H7 (cell line): ENCODE measurements at regions not wholly inside any gene's neighbourhood (a gene's known extent, or its start where the extent isn't known, plus 50 kb on each side); places are given as distances from the start of the nearest gene placed in this dataset.
A peak's percentile ranks its signal among the peaks of the same experiment; 100 is the strongest.

Experiments
- DNase-seq: peaks from one replicate; pipeline ENCODE4 v3.0.0; 2012
- H3K27me3 ChIP-seq: 2 replicates; pipeline ENCODE4 v1.6.0; 2011; ENCODE audit warnings: mild to moderate bottlenecking, low read length; ENCODE audit not compliant: control insufficient read depth, insufficient read depth
- H3K36me3 ChIP-seq: replicated peaks from 2 replicates; pipeline ENCODE4 v1.5.1; 2011; ENCODE audit warnings: low read length; ENCODE audit not compliant: control insufficient read depth, insufficient read depth
- H3K4me3 ChIP-seq: 2 replicates; pipeline ENCODE4 v1.5.1; 2011; ENCODE audit warnings: low read depth, mild to moderate bottlenecking, control low read depth, low read length, moderate library complexity; ENCODE audit not compliant: insufficient read depth

GRCh38 chr7:11895337-11895736, 63.3 kb upstream of the THSD7A start:
- no peak overlapping the region for H3K4me3 ChIP-seq
- H3K27me3 ChIP-seq, result no peaks in the 10 kb centered on the region
- H3K36me3 ChIP-seq, result no peaks in the 10 kb centered on the region
- DNase-seq, result no peak

DNA sequence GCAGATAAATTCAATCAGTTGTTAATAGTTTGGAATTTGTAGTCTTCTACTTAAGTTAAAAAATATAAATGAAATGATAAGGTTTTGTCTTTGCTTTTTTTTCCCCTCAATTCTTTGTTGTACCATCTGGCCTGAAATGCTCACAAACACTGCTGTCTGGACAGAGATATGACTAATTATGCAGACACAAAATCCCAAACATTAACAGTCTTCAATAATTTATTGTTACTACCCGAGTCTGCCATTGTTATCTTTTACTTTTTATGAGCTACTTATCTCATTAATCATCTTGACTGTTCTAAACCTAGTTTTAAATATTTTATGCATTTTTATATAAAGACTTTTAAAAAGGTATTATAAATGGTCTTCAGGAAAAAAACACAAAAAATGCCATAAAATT, 64.7 kb upstream of the THSD7A start:
- no peaks in the 10 kb centered on the region for H3K27me3 ChIP-seq
- no peaks in the 10 kb centered on the region for H3K36me3 ChIP-seq
- DNase-seq, result no peak
- H3K4me3 ChIP-seq, result no peak overlapping the region

DNA sequence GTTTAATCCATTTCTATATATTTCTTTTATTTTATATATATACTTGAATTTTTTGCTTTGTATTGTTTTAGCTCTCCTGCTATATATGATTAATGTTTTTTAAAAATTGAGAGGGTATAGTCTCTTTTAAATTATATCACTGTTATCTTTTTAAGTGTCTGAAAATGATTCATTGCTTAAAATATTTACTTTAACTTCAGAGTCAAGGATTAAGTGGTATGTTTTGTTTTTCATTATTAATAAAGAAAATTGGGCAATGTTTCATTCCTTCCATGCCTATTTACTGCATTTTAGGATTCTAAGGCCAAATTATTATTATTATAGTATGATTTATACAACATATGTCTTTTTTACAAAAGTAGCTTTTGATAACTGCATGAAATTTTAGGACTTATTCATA, 67.2 kb upstream of the THSD7A start:
- H3K27me3 ChIP-seq, result no peaks in the 10 kb centered on the region
- H3K36me3 ChIP-seq, result no peaks in the 10 kb centered on the region
- DNase-seq, result no peak
- no peak overlapping the region for H3K4me3 ChIP-seq

DNA sequence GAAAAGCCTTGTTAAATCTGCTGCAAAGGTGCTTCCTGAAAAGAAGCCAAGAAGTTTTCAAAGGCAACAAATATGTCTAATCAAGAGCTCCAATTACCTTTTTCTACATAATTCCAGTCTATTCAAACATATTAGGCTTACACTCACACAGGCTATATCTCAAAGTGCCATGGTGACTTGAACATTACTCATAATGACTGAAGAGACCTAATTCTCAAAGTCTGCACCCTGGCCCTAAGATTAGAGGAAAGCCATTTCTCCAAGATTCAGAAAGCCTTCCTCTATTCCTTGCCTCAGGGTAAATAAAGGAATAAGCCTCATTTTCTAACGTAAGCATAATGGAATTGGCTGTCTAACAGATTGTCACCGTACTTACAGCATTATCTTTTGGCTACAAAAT, 78.3 kb upstream of the THSD7A start:
- Histone ChIP-seq H3K27me3 (no peaks in the 10 kb centered on the region), H3K36me3 (no peaks in the 10 kb centered on the region), H3K4me3 (no peak overlapping the region)
- DNase-seq, result no peak

GRCh38 chr7:11911900-11912299, 79.9 kb upstream of the THSD7A start:
- no peaks in the 10 kb centered on the region for H3K36me3 ChIP-seq
- DNase-seq, result peak; percentile 2
- no peak overlapping the region for H3K4me3 ChIP-seq
- H3K27me3 ChIP-seq, result no peaks in the 10 kb centered on the region

DNA sequence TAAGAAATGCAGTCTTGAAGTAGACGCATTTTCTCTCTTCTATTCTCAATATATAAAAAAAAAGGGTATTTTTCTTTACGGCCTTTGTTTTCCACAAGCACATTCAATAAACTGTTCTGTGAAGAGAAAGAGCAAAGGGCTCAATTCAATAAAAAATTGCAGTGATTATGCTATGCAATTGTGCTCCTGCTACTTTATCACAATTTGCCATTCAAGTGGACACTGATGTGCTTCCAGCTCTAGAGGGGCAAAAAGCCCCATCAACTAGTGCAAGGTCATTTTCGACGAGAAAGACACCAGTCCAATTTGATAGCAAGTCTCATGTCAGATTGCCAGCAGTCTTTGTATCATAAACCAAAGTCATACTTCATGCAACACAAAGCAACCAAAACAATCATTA, 82.6 kb upstream of the THSD7A start:
- no peak overlapping the region for H3K4me3 ChIP-seq
- H3K36me3 ChIP-seq, result no peaks in the 10 kb centered on the region
- no peak for DNase-seq
- H3K27me3 ChIP-seq, result no peaks in the 10 kb centered on the region

DNA sequence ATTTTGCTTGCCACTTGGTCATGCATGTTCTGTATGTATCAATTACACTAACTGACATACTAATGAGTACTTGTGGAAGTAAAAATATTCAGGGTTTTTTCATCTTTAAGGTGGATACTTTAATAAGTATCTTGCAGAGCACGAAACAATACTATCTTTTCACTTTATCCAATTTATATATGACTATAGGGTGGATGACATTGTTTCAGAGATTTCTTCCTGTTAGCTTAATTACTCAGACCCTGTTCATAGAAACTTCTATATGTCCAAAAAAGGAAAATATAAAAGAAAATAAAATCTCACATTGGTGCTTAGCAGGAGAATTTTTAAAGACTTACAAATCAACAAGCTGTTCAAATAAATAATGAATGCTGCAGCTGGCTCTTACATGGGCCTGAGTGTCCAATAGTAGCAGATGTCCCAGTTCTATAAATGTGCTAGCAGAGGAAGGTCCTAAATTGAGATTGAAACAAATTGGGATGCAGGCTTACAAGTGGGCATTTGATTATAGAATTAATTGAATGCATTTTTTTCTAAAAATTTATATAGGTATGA, 91.5 kb upstream of the THSD7A start:
- H3K27me3 ChIP-seq, result no peaks in the 10 kb centered on the region
- no peaks in the 10 kb centered on the region for H3K36me3 ChIP-seq
- no peak overlapping the region for H3K4me3 ChIP-seq
- DNase-seq, result no peak

DNA sequence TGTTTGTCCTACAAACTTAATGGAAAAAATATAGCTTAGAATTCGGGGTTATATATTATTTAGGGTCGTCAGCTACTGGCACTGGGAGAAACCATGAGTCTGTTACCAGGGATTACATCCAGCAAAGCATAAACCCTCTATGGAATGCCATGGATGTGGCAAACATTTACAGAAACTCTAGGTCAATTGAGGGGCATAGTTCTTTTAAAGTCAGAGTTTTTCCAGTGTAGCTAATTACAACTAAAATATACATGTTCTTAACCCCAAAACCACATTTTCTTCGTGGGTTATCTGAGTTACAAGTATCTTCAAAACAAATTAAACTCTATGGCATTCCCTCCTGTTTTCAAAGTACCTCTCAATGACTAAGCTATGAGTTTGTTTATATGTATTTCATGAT, 99.3 kb upstream of the THSD7A start:
- no peak for DNase-seq
- Histone ChIP-seq H3K36me3 (no peaks in the 10 kb centered on the region), H3K4me3 (no peak overlapping the region), H3K27me3 (no peaks in the 10 kb centered on the region)

DNA sequence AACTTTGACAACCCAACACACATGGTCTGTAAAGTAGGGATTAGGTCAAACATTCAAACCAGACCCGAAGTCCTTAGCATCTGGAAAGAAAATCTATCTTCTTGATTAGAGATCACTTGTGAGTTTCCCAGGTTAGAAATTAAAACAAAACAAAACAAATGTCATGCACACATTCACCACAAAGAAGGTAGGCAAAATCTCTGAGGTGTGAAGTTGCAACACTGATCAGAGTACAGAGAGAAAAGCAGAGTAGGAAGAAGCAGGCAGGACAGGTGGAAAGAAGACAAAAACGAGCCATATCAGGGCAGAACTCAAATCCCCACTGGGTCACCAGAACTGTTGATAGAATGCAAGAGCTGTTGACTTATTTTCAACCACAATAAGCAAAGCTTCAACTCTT, 102.8 kb upstream of the THSD7A start:
- Histone ChIP-seq H3K4me3 (no peak overlapping the region), H3K36me3 (no peaks in the 10 kb centered on the region), H3K27me3 (no peaks in the 10 kb centered on the region)
- no peak for DNase-seq

GRCh38 chr7:11935905-11936304, 103.9 kb upstream of the THSD7A start:
- Histone ChIP-seq H3K27me3 (no peaks in the 10 kb centered on the region), H3K4me3 (no peak overlapping the region), H3K36me3 (no peaks in the 10 kb centered on the region)
- no peak for DNase-seq

DNA sequence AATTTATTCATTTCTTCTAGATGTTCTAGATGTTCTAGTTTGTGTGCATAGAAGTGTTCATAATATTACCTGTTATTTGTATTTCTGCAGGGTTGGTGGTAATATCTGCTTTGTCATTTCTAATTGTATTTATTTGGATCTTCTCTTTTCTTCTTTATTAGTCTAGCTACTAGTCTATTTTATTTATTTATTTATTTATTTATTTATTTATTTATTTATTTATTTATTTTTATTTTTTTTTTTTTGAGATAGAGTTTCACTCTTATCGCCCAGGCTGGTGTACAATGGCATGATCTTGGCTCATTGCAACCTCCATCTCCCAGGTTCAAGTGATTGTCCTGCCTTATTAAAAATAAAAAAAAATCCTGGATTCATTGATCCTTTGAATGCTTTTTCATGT, 114.8 kb upstream of the THSD7A start:
- no peak overlapping the region for H3K4me3 ChIP-seq
- H3K27me3 ChIP-seq, result no peaks in the 10 kb centered on the region
- no peak for DNase-seq
- H3K36me3 ChIP-seq, result no peaks in the 10 kb centered on the region

- DNase-seq, result no peak
- H3K27me3 ChIP-seq, result no peaks in the 10 kb centered on the region
- no peak overlapping the region for H3K4me3 ChIP-seq
- no peaks in the 10 kb centered on the region for H3K36me3 ChIP-seq
Measured at GRCh38 chr7:11950281-11950680, 118.3 kb upstream of the THSD7A start.

DNA sequence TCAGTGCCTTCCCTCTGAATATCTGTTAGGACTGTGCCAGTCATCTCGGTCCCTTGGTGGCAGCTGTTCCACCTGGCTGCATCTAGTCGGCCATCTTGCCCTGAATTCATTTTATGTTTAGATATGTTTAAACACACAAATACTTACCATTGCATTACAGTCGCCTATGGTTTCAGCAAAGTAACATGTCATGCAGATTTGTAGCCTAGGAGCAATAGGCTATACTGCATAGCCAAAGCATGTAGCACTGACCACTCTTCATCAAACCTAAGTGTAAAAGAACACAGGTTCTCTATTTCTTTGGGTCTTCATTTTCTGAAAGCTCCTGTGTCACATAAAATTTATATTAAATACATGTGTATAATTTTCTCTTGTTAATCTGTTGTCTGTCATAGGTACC, 118.9 kb upstream of the THSD7A start:
- H3K36me3 ChIP-seq, result no peaks in the 10 kb centered on the region
- DNase-seq, result no peak
- no peaks in the 10 kb centered on the region for H3K27me3 ChIP-seq
- H3K4me3 ChIP-seq, result no peak overlapping the region

DNA sequence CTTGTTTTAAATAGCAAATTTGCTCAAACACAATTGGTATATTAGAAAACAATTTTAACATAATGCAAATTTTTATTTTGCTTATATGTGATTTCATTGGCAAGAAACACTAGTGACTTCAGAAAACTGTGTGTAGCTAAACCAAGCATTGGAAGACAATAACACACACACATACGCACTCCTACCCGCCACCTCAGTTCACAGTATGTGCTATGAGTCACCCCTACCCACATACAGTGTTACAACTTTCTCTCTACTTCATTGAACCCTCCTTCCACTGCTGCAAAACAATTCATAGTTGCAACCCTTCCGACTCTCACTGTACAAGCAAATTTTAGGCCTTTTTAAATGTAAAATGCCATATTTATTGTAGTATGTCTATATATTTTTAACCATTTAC, 119.9 kb upstream of the THSD7A start:
- no peaks in the 10 kb centered on the region for H3K36me3 ChIP-seq
- no peaks in the 10 kb centered on the region for H3K27me3 ChIP-seq
- no peak overlapping the region for H3K4me3 ChIP-seq
- no peak for DNase-seq

DNA sequence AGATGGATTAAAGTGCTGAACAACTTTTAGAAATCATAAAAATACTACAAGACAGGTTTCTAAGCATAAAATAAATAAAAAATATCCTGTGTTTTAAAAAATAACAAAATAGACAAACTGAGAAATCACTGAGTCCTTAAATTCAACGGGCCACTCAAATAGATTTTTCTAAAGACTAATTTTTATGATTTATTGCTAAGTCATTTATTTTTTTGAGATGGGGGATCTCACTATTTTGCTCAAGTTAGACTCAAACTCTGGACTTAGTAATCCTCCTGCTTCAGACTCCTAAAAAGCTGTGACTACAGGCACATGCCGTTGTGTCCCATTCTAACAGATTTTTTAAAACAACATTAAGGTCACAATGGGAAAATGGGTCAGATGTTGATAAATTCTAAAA, 121.0 kb upstream of the THSD7A start:
- Histone ChIP-seq H3K4me3 (no peak overlapping the region), H3K27me3 (no peaks in the 10 kb centered on the region), H3K36me3 (no peaks in the 10 kb centered on the region)
- no peak for DNase-seq

DNA sequence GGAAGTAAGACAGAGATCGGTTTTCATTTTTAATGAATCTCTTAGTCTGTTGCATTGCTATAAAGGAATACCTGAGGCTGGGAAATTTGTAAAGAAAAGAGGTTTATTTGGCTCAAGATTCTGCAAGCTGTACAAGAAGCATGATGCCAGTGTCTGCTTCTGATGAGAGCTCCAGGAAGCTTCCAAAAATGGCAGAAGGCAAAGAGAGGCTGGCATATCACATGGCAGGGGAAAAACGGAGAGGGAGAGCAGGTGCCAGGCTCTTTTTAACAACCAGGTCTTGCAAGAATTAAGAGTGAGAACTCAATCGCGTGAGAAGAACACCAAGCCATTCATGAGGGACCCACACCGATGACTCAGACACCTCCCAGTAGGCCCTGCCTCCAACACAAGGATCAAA, 125.0 kb upstream of the THSD7A start:
- Histone ChIP-seq H3K4me3 (no peak overlapping the region), H3K36me3 (no peaks in the 10 kb centered on the region), H3K27me3 (no peaks in the 10 kb centered on the region)
- no peak for DNase-seq
